HG02870 (cell line): ENCODE measurements at regions not wholly inside any gene's neighbourhood (a gene's known extent, or its start where the extent isn't known, plus 50 kb on each side); places are given as distances from the start of the nearest gene placed in this dataset.
"Not testable (repeated sequence)": the region's sequence is repeated elsewhere in the genome, so short reads cannot be mapped to it uniquely, and the experiment has no call there.

Experiments used
- ATAC-seq: cut with Tn5 transposase; IDR thresholded peaks from one replicate; pipeline ENCODE4 v1.9.1; 2021; ENCODE audit warnings: mild to moderate bottlenecking, moderate library complexity; ENCODE audit not compliant: unreplicated experiment

DNA sequence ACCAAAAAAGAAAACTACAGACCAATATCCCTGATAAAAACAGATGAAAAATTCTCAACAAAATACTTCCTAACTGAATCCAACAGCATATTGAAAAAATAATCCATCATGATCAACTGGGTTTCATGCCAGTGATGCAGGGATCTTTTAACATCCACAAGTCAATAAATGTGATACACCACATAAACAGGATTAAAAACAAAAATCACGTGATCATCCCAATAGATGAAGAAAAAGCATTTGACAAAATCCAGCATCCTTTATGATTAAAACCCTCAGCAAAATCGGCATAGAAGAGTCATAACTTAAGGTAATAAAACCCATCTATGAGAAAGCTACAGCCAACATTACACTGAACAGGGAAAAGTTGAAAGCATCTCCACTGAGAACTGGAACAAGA is 107.5 kb downstream of the DCLK3 start:
- no peak for ATAC-seq

DNA sequence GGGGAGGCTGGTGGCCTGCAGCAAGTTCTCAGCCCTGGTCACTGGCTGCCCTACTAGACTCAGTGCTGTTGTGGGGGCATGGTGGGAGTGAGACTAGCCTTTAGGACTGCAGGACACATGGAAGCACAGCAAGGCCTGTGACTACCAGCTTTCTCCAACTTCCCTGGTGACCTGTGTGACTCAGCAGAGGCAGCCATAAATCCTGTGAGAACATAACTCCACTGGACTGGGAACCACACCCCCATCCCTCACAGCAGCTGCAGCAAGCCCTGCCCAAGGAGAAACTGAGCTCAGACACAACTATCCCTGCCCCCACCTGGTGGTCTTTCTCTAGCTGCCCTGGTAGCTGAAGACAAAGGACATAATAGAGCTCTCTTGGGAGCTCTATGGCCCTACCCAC is 111.3 kb downstream of the DCLK3 start:
- no peak for ATAC-seq

DNA sequence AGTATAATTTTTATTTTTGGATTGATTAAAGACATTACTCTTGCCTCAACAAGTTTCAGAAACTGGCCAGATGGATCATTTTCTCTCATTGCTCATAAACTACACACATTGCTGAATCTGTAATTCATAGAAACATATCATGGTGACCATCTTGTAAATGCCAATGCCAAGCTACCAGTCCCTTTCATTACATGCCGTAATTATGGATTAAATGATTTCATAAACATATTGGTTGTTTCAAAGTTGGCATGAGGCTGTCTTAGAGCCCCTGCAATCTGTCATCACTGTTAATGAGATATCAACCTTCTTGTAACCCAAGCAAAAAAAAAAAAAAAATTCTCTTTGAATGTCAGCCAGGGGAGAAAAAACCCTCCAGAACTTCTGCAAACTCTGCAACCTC is 112.2 kb downstream of the DCLK3 start:
- ATAC-seq, result no peak

DNA sequence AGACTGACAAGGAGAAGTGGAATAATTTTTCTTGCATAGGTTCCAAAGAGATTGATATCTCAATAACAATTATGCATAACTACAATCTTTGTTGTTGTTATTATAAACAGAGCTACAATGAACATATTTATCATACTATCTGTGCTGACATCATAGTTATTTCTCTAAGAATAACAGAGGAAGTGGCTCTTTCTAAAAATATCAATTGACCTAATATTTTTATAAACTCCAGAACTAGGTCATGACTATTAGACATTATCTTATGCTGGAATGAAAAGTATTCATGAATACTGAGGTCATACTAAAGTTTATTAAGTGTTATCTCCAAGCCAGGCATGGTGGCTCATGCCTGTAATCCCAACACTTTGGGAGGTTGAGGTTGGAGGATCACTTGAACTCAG is 114.1 kb downstream of the DCLK3 start:
- ATAC-seq, result no peak

DNA sequence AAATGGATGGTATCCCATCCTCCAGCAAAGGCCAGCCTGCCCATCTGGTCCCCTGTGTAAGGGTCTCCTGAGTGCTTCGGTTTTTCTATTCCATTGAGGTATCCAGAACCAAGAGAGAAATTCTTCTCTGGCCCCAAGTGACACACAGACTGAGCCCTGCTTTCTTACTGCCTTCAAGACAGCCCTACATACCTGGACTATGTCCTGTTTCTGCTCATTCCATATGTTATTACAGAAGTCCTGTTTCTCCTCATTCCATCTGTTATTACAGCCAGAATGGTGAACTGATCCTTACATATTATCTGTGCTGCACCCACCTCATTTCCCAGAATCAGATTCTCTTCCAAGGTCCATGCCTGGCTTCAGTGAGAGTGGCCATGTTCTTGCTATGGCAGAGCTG is 115.2 kb downstream of the DCLK3 start:
- ATAC-seq, result no peak

DNA sequence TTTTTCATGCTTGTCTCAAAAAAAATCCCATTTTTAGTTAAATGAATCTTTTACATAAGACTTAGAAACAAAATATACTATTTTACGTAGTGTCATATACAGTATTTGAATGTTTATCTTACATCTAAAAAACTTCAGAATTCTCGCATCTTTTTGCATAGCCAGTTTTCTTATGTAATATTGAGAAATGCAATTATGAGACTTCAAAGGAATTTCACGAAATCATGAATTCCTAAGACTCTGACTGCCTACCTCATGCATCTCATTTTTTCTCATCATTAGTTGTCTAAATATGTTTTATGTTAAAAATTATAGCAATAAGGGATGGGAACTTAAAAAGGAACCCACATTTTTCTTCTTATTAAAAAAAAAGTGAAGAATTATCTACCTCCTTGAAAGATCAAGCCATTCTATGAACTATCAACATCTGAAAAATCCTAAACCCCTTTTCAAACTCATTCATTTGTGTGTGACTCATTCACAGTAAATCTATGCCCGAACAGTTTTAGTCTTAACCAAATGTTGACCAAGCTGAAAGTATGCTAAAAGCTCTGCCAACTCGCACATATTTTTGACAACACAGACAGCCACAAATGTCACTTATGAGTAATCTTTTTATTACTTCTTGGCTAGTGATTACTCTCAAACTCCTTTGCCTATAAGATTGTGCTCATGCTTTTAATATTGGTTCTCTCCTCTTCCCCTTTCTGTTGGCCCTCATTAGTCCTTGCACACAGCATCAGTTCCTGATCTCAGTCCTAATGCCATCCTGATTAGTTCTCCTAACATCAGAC is 115.9 kb downstream of the DCLK3 start:
- peak; percentile 72 for ATAC-seq

DNA sequence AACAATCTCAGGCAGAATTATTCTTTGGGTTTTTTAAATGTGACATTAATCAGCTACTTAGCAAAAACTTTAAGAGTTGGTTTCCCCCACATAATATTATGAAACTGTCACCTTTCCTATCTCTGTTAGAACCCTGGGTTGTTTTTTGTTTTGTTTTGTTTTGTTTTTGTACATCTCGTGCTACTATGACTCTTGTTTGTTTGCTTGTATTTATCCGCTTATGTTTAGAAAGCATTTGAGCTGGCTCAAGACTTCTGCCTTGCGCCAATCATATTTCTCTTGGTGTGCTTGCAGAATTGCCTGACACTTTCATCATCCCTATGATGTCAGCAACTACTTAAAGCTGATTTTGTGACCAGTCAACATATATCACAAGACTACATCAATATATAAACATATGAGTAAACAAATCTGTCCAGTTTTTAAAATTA is 116.9 kb downstream of the DCLK3 start:
- no peak for ATAC-seq

DNA sequence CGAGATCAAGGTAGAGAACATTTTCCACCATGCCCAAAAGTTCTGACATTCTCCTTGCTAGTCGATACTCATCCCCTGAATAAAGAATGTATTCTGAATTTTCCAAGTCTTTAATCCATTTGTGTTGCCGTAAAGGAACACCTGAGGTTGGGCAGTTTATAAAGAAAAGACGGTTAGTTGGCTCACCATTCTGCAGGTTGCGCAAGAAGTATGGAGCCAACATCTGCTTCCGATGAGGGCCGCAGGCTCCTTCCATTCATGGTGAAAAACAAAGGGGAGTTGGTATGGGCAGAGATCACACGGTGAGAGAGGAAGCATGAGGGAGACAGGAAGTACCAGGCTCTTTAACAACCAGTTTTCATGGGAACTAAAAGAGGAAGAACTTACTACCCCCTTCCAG is 121.2 kb downstream of the DCLK3 start:
- no peak for ATAC-seq

DNA sequence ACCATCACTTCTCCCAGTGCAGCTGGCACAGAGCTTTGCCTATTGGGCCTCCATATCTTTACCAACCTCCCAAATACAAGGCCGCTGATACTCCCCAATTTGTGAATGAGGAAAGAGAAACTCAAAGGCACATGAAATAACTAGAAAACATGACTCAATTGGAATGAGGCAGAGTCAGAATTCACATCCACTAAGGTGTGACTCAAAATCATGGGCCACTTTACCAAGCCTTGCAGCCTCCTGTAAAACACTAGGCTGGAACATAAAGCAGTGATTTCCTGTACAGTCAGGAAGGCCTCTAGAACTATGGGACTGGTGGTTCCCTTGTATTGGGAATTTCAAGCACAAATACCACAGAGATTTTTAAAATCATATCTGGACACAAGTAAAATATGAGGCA is 128.6 kb downstream of the DCLK3 start:
- ATAC-seq, result no peak

DNA sequence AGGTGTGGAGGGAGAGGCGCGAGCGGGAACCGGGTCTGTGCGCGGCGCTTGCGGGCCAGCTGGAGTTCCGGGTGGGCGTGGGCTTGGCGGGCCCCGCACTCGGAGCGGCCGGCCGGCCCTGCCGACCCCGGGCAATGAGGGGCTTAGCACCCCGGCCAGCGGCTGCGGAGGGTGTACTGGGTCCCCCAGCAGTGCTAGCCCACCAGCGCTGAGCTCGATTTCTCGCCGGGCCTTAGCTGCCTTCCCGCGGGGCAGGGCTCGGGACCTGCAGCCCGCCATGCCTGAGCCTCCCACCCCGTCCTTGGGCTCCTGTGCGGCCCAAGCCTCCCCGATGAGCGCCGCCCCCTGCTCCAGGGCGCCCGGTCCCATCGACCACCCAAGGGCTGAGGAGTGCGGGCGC is 130.5 kb downstream of the DCLK3 start:
- not testable (repeated sequence) for ATAC-seq

DNA sequence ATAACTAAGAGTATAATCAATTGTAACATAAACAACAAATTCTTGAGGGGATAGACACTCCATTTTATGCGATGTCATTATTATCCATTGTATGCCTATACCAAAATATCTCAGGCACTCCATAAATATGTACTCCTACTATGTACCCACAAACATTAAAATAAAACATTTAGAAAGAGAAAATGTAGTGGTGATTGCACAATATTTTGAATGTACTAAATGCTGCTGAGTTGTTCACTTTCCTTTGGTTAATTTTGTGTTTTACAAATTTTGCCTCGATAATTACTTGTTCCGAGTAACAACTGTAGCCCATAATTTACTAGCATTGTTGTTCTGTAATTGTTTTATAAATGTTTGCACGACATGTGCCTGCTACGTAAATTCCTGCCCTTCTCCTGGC is 131.3 kb downstream of the DCLK3 start:
- no peak for ATAC-seq

DNA sequence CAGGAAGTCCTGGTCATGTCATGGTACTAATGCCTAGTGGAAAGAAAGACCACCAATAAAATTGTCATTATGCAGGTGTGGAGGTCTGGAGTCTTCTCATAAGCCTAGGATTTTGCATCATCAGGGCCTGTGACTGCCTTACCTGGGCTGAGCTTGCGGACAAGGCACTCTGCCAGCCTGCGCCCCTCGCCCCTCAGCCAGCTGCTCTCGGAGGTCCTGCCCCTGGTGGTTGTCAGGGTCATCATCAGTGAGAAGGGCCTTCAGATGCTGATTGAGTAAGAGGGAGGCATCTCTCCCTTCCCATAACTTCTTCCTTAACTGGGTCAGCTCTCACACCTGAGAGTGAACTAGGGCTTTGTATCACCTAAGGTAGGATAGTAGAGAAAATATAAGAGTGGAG is 132.8 kb downstream of the DCLK3 start:
- ATAC-seq, result no peak

DNA sequence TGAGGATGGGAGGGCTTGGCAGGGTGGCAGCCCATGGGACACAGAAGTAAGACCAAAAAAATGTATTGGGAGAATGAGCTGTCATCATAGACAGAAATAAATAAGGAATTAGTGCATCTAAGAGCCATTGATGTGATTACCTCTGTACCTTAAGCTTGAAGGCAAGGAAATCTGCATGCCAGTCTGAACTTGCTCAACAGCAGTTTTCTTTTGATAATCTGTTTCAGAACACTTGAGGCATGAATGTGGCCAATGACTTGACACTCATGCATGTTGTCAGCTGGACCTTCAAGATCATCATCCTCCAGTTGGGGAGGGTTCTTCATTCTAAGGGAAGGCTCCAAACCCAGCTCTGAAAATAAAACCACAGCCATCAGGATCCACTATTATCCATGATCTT is 148.5 kb downstream of the DCLK3 start:
- ATAC-seq, result no peak

DNA sequence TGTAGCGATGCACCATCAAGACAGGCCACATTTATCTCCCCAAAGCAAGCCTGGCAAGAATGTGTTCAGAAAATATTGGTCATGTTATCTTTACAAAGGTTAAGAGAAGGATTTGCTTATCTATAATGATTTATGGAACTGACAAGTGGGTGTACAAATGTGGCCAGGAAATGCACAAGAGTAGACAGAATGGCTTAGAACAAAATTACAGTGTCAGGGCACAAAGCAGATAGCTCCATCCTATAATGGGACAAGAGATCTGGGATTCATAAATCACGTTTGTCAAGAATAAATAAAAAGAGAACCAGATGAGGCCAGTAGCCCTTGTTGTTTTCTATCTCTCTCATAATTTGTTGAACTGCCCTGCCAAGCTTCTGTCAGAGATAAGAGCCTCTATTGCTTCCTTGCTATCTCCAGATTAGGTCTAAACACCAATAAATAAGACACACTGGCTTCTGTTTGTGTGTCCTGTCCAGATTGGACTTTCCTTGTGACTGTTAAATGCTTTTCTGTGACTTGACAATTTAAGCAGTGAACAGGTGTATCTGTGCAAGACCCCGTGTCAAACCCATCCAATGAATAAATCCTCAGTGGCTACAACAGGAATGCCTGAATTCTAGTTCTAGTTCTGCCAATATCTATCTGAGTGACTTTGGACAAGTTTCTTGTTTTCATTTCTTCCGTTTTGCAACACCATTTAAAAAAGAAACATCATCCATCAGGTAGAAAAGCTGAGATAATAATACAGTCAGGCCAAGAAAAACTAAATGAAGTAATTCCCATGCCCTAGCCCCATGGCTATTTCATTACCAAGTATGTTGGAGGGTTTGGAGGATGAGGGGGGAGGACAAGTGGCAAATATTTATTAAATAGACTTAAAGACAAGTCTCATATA is 157.2 kb downstream of the DCLK3 start:
- ATAC-seq, result no peak

DNA sequence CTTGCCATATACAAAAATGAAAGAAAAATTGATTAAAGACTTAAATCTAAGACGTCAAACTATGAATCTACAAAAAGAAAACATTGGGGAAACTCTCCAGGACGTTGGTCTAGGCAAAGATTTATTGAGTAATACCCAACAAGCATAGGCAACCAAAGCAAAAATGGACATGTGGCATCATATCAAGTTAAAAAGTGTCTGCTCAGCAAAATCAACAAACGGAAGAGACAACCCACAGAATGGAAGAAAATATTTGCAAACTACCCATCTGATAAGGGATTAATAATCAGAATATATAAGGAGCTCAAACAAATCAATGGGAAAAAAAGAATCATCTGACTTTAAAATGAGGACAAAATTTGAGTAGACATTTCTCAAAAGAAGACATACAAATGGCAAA is 160.9 kb downstream of the DCLK3 start:
- no peak for ATAC-seq

DNA sequence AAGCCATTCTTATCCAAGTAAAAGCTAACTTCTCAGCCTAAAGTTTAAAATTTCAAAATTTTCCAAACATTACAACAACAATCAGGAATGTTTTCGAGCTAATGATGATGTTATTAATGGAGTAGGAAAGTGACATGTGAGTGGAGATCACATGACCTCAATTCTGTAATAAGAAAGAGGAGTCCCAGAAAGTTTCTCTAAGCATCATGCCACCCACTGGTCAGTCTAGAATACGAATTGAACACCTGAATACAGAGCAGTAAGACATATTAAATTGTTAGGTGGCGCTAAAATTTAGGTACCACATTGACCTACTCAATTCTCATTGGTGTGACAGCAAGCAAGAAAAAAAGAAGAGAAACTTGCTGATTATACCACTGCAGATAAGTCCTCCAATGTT is 163.9 kb downstream of the DCLK3 start:
- ATAC-seq, result no peak
